NCI-H2171 treated with DMSO at 0.1 percent for 48 hours (cell line): ENCODE measurements at regions not wholly inside any gene's neighbourhood (a gene's known extent, or its start where the extent isn't known, plus 50 kb on each side); places are given as distances from the start of the nearest gene placed in this dataset.
"Not testable (repeated sequence)": the region's sequence is repeated elsewhere in the genome, so short reads cannot be mapped to it uniquely, and the experiment has no call there.

Source experiments
- DNase-seq: peaks from one replicate; lab custom pipeline; 2025; lab: John Stamatoyannopoulos, UW

DNA sequence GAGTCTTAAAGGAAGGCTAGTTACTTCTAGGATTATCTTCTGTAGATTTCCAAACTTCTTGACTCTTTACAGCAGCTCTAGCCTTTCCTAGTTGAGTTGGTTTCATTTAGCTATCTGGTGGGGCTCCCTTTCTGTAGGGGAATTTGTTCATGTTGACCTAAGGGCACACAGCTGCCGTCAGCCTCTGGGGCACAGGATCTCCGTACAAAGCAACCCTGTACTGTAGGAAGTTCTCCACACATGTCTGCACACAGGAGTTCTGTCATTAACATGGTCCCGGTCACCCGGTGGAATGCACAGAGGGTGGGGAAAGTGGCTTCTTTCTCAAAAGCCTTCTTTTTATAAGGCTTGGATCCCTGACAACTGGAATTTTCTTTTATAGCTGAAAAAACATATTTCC lies 88.7 kb upstream of the TNIK start:
- no peak for DNase-seq

DNA sequence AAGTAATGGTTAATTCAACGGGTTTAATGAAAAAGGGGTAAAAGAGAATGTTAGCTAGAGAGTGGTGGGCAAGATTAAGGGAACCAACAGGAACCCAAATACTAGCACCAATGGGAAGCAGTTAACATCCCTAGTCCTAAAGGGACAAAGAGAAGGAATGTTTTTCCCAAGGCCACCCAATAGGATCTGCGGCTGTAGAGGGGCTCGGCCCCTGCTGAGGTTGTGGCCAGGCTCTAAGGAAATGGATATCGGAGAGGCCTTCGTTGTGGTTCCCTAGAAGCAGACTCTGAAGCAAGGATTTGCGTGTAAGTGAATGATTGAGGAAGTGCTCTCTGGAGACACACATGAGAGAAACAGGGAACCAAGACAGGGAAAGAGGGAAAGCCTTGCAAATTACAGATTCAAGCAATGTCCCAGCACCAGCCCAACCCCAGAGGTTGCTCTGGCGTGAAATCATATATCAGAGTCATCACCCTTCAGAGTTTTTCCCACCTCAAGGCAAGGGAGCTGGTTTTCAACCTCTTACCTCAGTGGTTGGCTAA lies 83.6 kb upstream of the TNIK start:
- no peak for DNase-seq

DNA sequence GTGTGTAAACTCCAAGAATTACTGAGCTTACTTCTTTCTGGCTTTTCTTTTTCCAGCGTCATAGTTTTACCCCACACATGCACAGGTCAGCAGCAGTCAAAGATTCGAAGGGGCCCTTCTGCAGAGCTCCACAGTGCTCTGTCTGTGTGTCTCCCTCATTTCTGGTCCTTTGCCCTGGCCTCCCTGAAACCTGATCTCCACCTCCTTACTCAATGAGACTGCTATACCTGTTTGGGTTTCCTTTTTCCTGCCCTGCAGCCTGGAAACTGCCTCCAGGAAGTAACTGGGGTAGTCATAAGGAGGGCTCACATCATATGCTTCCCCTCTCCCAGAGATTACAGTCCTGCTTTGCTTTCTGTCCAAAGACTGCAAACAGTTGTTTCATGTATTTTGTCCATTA lies 82.8 kb upstream of the TNIK start:
- DNase-seq = peak; percentile 9

DNA sequence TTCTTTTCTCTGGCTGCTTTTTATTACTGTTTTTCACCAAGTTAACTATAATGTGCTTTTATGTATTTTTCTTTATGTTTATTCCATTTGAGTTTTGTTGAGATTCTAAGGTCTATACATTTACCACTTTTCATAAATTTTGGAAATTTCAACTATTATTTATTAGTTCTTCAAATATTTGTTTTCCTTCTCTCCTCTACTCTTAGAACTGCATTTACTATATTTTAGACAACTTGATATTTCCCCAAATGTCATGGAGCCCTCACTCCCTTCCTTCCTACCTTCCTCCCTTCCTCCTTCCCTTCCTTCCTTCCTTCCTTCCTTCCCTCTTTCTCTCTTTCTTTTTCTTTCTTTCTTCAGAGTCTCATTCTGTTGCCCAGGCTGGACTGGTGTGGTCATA lies 81.4 kb upstream of the TNIK start:
- DNase-seq = no peak

DNA sequence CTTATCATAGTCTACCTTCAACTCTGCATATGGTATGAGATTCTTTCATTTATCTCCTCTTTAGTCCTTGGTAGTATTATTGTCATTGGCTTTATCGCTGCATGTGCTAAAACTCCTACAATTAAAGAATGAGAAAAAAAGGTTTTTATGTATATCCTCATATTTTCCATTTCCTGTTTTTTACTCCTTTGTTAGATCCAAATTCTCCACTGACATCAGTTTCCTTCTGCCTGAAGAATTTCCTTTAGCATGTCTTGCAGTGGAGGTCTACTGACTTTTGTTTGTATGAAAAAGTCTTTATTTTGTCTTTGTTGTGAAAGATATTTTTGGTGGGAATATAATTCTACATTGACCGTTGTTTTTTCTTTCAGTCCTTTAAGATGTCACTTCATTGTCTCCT lies 81.0 kb upstream of the TNIK start:
- DNase-seq = no peak

DNA sequence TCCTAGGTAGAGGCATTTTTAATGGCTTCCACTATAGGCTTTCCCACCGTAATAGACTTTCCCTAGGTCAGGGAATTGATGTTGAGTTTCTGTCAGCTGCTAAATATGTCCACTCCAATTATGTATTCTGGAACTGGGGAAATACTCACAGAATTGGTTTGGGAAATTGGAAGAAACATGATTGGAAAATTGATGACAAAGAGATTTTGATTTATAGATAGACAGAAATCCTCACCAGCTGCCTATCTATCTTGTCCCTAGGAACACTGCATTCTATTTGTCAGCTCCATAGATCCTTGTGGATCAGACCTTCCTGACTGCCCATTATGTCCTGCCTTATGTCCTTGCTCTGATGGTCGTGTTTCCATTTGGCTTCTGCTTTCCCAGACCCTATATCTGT lies 75.6 kb upstream of the TNIK start:
- DNase-seq = no peak

DNA sequence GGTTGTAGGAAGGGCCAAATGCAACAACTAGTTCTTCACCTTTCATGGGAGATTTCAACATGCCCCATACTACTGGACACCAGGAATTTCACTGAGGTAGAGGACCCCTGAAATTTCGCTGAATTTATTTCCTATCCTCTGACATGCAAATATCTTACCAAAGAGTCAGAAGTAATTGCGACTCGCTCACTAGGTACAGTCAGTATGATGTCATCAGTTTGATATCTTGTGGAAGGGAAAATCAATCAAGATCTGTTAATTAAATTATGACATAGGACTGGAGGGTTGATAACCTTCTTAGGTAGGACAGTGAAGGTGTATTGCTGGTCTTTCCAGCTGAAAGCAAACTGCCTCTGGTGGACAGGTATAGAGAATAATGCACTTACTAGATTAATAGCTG lies 74.9 kb upstream of the TNIK start:
- DNase-seq = no peak

DNA sequence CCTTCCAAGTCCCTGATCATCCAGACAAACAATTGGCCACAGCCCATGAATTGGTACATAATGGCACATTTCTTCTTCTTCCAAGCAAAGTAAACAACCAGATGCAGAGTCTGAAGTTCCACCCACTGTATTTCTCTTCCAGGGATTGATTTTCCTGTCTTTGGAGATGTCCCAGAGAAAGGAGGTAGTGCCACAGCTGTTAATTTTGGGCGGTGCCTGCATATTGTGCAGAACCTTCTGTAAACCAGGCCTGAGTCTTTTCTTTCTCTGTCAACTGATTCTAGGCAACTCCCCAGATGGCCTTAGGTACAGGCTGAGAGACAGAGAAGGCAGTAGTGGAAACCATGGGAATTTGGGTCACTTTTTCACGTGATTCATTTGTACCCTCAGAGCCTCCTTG lies 73.5 kb upstream of the TNIK start:
- DNase-seq = peak; percentile 52

DNA sequence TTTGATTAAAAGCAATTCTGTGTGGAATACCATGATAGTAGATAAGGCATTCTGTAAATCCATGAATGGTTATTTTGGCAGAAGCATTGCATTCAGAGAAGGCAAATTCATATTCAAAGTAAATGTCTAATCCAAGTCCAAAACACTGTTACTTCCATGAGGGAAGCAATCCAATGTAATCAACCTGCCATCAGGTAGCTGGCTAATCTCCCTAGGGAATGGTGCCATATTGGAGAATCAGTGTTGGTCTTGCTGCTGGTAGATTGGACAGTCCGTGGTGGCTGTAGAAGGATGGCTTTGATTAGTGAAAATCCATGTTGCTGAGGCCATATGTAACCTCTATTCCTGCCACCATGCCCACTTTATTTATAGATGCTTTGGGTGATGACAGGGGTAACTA lies 72.1 kb upstream of the TNIK start:
- no peak for DNase-seq

DNA sequence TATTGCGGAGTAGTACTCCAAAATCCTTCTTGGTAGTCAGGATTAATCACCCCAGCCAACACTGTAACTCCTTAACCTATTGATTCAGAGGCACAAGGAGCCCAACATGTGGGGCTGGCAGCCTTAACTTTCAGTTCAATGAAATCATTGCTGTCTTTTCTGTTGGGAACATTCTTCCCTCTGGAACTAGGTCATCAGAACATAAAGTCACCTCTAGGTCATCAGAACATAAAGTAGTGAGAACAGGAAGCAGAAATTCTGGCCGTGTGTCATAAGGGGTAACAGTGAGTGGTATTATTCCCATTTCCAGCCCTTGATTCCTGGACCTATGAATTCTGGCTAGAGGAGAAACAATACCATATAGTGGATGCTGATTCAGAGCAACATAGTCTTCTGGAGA lies 71.5 kb upstream of the TNIK start:
- no peak for DNase-seq

DNA sequence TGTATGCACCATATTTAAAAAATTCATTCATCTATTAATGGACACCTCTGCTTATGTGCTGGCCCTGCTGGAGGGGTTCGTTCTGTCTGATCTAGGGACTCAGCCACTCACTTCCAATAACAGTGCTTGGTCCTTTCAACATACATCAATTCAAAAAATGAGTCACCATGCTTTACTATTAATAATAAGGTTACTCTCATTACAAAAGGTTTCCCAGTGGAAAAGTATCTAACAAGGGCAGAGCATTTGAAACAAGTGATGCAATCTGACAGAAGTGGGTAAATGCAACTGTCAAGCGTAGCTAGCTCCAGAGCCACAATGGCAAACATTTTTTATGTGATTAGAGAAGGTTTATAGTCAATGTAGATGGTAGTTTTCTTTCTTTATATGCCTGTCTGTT lies 67.9 kb upstream of the TNIK start:
- DNase-seq = no peak

DNA sequence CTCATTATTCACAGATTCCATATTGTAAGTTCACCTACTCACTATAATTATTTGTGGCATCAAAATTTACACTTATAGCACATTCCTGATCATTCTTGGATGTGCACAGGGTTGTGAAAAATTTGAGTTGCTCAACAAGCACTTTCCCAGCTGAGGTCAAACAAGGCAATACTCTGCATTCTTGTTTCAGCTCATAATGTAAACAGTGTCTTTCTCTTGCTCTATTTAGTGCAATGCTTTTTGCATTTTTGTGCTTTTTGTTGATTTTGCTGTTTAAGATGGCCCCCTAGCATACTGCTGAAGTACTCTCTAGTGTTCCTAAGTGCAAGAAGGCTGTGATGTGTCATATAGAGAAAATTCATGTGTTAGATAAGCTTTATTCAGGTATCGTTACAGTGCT lies 66.7 kb upstream of the TNIK start:
- no peak for DNase-seq

DNA sequence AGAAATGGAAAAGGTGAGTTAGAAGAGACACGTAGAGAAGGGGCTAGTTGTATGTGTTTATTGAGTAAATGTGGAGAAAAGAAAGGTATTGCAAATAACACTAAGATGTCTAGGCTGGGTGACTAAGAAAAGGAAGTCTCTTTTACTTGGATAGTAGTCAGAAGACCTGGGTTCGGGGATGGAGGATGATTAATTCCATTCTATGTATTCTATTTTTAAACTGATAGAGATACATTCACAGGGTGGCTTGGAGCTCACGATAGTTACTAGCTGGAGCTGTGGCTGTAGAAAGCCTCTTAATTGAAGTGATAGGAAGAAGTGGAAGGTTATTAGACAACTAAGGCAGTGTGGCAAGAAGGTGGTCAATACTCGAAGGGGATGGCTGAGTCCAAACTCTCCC lies 65.9 kb upstream of the TNIK start:
- DNase-seq = no peak

DNA sequence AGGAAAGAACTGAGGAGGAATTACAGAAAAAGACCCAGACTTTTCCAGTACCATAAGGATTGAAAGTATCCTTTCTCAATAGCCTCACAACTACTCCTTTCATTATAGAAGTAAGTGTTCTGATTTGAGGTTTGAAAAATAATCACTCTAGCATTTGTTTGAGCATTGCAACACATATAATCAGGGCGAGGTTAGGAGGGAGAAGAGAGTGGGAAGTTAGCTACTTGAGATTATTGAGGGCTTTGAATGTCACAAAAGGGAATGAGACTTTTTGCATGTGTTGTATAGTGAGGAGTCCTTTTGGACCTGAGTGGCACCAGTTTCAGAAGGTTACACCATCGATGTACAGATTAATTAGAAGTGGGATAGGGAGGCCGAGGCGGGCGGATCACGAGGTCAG lies 65.2 kb upstream of the TNIK start:
- DNase-seq = no peak

DNA sequence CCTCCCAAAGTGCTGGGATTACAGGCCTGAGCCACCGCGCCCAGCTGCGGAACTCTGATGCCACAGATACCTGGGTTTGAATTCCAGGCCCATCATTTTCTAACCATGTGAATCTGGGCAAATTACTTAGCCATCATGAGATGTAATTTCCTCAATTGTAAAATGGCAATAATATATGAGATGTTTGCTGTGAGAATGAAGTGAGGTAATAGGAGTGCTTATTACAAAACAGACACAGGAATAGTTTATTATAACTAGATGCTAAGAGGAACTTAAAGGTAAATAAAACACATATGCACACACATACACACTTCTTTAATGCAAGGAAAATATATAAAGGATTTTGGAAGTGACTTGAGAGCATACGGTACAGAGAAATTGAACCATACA lies 64.7 kb upstream of the TNIK start:
- DNase-seq = no peak

DNA sequence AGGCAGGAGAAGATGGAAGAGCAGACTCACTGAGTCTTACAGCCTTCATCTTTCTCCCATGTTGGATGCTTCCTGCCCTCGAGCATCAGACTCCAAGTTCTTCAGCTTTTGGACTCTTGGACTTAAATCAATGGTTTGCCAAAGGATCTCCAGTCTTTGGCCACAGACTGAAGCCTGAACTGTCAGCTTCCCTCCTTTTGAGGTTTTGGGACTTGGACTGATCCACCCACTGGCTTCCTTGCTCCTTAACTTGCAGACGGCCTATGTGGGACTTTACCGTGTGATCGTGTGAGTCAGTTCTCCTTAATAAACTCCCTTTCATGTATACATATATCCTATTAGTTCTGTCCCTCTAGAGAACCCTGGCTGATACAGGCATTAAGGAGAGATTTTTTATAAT lies 62.4 kb upstream of the TNIK start:
- DNase-seq = no peak

DNA sequence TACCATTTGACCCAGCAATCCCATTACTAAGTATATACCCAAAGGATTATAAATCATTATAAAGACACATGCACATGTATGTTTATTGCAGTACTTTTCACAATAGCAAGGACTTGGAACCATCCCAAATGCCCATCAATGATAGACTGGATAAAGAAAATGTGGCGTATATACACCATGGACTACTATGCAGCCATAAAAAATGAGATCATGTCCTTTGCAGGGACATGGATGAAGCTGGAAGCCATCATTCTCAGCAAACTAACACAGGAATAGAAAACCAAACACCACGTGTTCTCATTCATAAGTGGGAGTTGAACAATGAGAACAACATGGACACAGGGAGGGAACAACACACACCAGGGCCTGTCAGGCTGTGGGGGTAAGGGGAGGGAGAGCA lies 59.2 kb upstream of the TNIK start:
- not testable (repeated sequence) for DNase-seq

DNA sequence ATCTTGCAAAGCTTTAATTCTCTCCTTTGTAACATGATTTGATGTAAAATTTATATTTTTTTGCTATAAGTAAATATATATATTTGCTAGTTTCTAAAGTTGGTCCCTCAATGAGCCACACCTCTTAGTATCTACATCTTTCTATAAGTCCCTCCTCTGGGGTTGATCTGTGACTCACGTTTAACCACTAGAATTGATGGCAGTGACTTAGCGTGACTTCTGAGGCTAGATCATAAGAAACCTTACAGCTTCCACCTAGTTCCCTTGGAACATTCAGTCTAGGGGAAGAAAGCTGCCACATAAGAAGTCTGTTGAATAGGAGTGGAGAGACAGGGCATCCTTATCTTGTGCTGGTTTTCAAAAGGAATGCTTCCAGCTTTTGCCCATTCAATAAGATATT lies 56.6 kb upstream of the TNIK start:
- DNase-seq = no peak

DNA sequence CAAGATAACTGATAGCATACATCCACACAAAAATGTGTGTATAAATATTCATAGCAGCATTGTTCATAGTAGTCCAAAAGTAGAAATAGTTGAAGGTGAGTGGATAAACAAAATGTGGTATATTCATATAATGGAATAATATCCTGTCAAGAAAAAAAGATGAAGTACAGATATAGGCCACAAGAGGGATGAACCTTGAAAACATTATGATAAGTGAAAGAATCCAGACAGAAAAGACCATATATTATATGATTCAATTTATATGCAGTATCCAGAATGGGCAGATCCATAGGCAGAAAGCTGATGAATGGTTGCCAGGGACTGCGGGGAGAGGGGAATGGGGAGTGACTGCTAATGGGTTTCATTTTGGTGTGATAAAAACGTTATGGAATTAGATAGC lies 54.3 kb upstream of the TNIK start:
- DNase-seq = no peak

DNA sequence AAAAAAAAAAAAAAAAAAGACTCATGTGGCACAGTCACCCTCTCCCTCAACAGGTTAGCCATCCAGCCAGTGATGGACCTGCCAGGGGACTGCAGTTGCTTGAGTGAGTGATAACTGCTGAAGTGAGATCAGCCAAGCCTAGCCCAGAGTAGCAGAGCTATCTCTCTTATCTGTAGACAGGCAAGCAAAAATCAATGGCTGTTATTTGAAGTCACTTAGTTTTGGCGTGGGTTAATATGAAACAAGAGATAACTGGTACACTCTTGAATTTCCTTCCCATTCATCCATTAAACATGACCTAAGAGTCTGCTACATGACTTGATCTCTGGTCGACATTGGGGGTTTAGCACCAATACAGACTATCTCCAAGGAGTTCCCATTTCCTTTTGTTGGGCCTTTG lies 51.2 kb upstream of the TNIK start:
- no peak for DNase-seq
